ENCODE measurements at regions not wholly inside any gene's neighbourhood (a gene's known extent, or its start where the extent isn't known, plus 50 kb on each side); places are given as distances from the start of the nearest gene placed in this dataset.

- Mint-ChIP-seq H3K4me1 (no peaks in the 10 kb centered on the region), H3K4me3 (no peak overlapping the region), H3K27me3 (no peaks in the 10 kb centered on the region), H3K27ac (no peak overlapping the region), H3K36me3 (ENCODE audit: low read depth) (no peaks in the 10 kb centered on the region)
- no peak for DNase-seq
- no peak for ATAC-seq
- H3K9me3 ChIP-seq (ENCODE audit: control insufficient read depth, low read length, poor library complexity, severe bottlenecking) = peaks cover 2% of the 10 kb centered on the region
Observed at GRCh38 chr3:76199382-76199781, 414.0 kb upstream of the ZNF717 start.

DNA sequence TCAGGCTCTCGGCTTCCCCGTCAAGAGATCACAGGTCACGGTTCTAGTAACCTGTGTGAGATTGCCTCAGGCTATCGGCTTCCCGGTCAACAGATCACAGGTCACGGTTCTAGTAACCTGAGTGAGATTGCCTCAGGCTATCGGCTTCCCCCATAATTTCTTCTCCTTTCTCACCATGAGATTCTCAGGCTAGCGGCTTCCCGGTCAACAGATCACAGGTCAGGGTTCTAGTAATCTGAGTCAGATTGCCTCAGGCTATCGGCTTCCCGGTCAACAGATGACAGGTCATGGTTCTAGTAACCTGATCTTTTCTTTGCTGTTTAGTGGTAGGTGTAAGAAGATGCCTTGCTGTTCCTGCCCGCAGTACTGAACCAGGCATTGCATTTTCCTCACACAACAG lies 418.2 kb upstream of the ZNF717 start:
- DNase-seq (no peak), ATAC-seq (no peak)
- H3K4me1 Mint-ChIP-seq = no peaks in the 10 kb centered on the region
- H3K27me3 Mint-ChIP-seq = no peaks in the 10 kb centered on the region
- no peak overlapping the region for H3K4me3 Mint-ChIP-seq
- peaks cover 6% of the 10 kb centered on the region for H3K9me3 ChIP-seq (ENCODE audit: control insufficient read depth, low read length, poor library complexity, severe bottlenecking)
- H3K27ac Mint-ChIP-seq = no peak overlapping the region
- H3K36me3 Mint-ChIP-seq (ENCODE audit: low read depth) = no peaks in the 10 kb centered on the region

DNA sequence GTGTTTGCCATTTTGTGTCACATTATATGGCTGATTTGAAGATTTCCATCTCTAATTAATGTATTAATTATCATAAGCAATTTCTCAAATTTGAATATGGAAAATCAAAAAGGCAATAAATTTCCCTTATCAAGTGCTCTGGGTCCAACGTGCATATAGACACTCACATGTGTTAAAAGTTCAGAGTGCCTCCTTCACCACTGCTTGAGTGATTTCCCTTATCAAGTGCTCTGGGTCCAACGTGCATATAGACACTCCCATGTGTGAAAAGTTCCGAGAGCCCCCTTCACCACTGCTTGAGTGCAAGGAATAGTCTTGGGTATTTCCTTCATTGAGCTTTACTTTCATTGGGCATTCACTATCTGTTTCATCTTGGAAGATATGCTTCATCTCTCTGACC lies 421.0 kb upstream of the ZNF717 start:
- Mint-ChIP-seq H3K4me3 (no peak overlapping the region), H3K27ac (no peak overlapping the region), H3K27me3 (no peaks in the 10 kb centered on the region), H3K4me1 (no peaks in the 10 kb centered on the region), H3K36me3 (ENCODE audit: low read depth) (no peaks in the 10 kb centered on the region)
- DNase-seq (no peak), ATAC-seq (no peak)
- peaks cover 4% of the 10 kb centered on the region for H3K9me3 ChIP-seq (ENCODE audit: control insufficient read depth, low read length, poor library complexity, severe bottlenecking)

DNA sequence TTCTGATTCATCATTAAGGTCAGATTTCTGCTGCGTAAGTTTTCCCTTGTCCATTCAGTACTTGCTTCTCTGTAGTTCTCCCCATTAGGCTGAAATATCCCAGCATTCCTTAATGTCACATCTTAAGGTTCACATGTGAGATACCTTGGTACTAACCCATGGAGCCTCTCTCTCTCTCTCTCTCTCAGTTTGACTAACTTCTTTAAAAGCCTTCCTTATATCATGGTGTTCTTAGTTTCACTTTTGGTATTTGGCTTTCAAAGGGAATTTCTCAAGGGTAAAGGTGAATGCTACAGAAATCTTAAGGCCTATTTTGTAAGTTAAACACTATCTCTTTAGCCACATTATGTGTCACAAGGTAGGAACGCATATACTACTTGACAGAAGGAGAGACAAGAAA lies 427.3 kb upstream of the ZNF717 start:
- ATAC-seq (no peak), DNase-seq (no peak)
- no peaks in the 10 kb centered on the region for H3K27me3 Mint-ChIP-seq
- H3K4me3 Mint-ChIP-seq = no peak overlapping the region
- no peaks in the 10 kb centered on the region for H3K4me1 Mint-ChIP-seq
- H3K9me3 ChIP-seq (ENCODE audit: control insufficient read depth, low read length, poor library complexity, severe bottlenecking) = no peaks in the 10 kb centered on the region
- no peaks in the 10 kb centered on the region for H3K36me3 Mint-ChIP-seq (ENCODE audit: low read depth)
- H3K27ac Mint-ChIP-seq = no peak overlapping the region

- H3K4me3 Mint-ChIP-seq = no peak overlapping the region
- no peak overlapping the region for H3K27ac Mint-ChIP-seq
- ATAC-seq (no peak), DNase-seq (no peak)
- peaks cover 2% of the 10 kb centered on the region for H3K9me3 ChIP-seq (ENCODE audit: control insufficient read depth, low read length, poor library complexity, severe bottlenecking)
- H3K27me3 Mint-ChIP-seq = no peaks in the 10 kb centered on the region
- no peaks in the 10 kb centered on the region for H3K36me3 Mint-ChIP-seq (ENCODE audit: low read depth)
- no peaks in the 10 kb centered on the region for H3K4me1 Mint-ChIP-seq
Observed at GRCh38 chr3:76222201-76222600, 436.9 kb upstream of the ZNF717 start.

GRCh38 chr3:76231258-76231657 lies 445.9 kb upstream of the ZNF717 start:
- ATAC-seq (no peak), DNase-seq (no peak)
- H3K4me3 Mint-ChIP-seq = no peak overlapping the region
- H3K27me3 Mint-ChIP-seq = no peaks in the 10 kb centered on the region
- H3K9me3 ChIP-seq (ENCODE audit: control insufficient read depth, low read length, poor library complexity, severe bottlenecking) = peaks cover 2% of the 10 kb centered on the region
- no peaks in the 10 kb centered on the region for H3K36me3 Mint-ChIP-seq (ENCODE audit: low read depth)
- no peak overlapping the region for H3K27ac Mint-ChIP-seq
- H3K4me1 Mint-ChIP-seq = no peaks in the 10 kb centered on the region

DNA sequence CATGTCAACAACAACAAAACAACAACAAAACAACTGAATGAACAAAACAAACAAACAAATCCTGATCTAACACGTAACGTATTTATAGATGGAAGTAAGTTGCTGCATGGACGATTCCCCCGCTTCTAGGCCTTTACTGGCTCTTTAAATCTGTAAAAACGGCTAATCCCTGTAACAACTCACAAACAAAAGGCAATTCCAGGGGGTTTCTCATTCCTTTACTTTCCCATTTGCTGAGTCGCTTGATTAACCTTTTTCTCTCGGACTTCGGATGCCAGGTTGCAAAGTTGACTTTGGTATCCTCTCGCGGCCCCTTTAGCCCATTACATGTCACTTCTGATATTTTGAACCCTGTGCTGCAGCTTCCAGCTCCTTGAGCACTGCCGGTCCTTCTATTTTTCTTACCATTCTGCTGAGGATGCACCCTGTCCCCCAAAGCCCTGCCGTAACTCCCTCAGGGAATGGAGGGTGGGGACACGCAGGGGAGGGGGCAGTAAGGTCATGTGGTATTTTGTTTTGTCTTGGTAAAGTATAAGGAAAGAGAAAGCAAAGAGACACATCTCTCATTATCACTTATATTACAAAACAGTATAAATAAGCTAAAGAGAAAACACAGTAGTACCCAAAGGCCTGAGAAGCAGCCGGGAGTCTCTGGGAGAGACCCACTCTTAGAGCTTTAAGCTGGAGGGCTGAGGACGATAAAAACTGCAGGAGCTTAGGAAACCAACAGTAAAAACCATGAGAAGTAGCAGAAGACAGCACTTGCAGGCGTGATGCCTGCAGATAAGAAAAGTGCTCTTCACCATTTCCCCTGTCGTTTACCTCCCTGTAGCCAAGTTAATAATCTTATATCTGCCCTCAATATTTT lies 457.8 kb upstream of the ZNF717 start:
- no peaks in the 10 kb centered on the region for H3K9me3 ChIP-seq (ENCODE audit: control insufficient read depth, low read length, poor library complexity, severe bottlenecking)
- H3K36me3 Mint-ChIP-seq (ENCODE audit: low read depth) = no peaks in the 10 kb centered on the region
- no peak for ATAC-seq
- H3K27ac Mint-ChIP-seq = no peak overlapping the region
- H3K27me3 Mint-ChIP-seq = no peaks in the 10 kb centered on the region
- no peak overlapping the region for H3K4me3 Mint-ChIP-seq
- H3K4me1 Mint-ChIP-seq = no peaks in the 10 kb centered on the region
- no peak for DNase-seq

- no peak for DNase-seq
- H3K4me3 Mint-ChIP-seq = no peak overlapping the region
- ATAC-seq = no peak
- no peaks in the 10 kb centered on the region for H3K27me3 Mint-ChIP-seq
- H3K9me3 ChIP-seq (ENCODE audit: control insufficient read depth, low read length, poor library complexity, severe bottlenecking) = no peaks in the 10 kb centered on the region
- H3K27ac Mint-ChIP-seq = no peak overlapping the region
- H3K36me3 Mint-ChIP-seq (ENCODE audit: low read depth) = no peaks in the 10 kb centered on the region
- no peaks in the 10 kb centered on the region for H3K4me1 Mint-ChIP-seq
Observed at GRCh38 chr3:76245073-76245472, 459.7 kb upstream of the ZNF717 start.

DNA sequence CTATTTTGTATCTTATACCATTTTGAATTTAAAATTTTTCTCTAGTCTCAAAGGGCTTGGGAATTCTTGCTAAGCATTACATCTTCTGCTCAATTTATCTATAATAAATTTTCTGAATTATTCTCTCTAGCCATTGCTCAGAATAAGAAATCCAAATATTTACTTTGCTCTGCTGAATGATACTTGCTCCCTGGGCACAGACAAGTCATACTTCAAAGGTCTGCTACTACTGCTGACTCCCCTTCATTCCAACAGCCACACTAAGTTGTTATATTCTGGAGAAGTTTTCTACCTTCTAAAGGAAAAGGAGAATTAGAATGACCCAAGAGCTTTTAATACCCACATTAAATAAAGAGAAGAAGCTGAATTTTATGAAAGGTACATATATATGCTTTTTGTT lies 460.3 kb upstream of the ZNF717 start:
- Mint-ChIP-seq H3K27ac (no peak overlapping the region), H3K4me3 (no peak overlapping the region), H3K36me3 (ENCODE audit: low read depth) (no peaks in the 10 kb centered on the region), H3K27me3 (no peaks in the 10 kb centered on the region), H3K4me1 (no peaks in the 10 kb centered on the region)
- no peak for DNase-seq
- no peaks in the 10 kb centered on the region for H3K9me3 ChIP-seq (ENCODE audit: control insufficient read depth, low read length, poor library complexity, severe bottlenecking)
- ATAC-seq = no peak

GRCh38 chr3:76264496-76264895 lies 479.1 kb upstream of the ZNF717 start:
- no peak overlapping the region for H3K4me3 Mint-ChIP-seq
- DNase-seq = no peak
- no peaks in the 10 kb centered on the region for H3K36me3 Mint-ChIP-seq (ENCODE audit: low read depth)

GRCh38 chr3:76264911-76265310 lies 479.6 kb upstream of the ZNF717 start:
- Mint-ChIP-seq H3K36me3 (ENCODE audit: low read depth) (no peaks in the 10 kb centered on the region), H3K4me3 (no peak overlapping the region), H3K4me1 (no peaks in the 10 kb centered on the region), H3K27me3 (no peaks in the 10 kb centered on the region), H3K27ac (no peak overlapping the region)
- DNase-seq = no peak
- ATAC-seq = no peak
- H3K9me3 ChIP-seq (ENCODE audit: control insufficient read depth, low read length, poor library complexity, severe bottlenecking) = no peaks in the 10 kb centered on the region

More at GRCh38 chr3:76264496-76264895, 479.1 kb upstream of the ZNF717 start:
- ATAC-seq = no peak
- H3K9me3 ChIP-seq (ENCODE audit: control insufficient read depth, low read length, poor library complexity, severe bottlenecking) = no peaks in the 10 kb centered on the region
- H3K27me3 Mint-ChIP-seq = no peaks in the 10 kb centered on the region
- no peak overlapping the region for H3K27ac Mint-ChIP-seq
- no peaks in the 10 kb centered on the region for H3K4me1 Mint-ChIP-seq

DNA sequence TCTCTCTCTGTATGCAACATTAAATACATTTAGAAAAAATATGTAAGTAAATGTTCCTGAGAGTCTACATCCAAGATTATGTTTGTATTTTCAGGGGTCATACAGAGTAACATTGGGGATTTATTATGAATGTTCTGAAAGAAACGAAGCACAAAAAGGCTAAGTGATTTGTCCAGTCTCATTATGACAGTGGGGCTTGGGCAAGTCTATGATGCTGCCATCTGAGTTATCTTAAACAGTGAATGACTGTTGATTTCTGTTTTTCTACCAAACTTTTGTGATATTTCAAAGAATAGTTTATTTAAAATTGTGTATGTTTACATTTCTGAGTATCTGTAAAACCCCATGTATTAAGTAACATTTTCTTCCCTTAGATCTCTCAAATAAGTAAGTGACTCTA lies 481.2 kb upstream of the ZNF717 start:
- no peak for ATAC-seq
- Mint-ChIP-seq H3K4me3 (no peak overlapping the region), H3K27ac (no peak overlapping the region), H3K4me1 (no peaks in the 10 kb centered on the region), H3K36me3 (ENCODE audit: low read depth) (no peaks in the 10 kb centered on the region), H3K27me3 (no peaks in the 10 kb centered on the region)
- H3K9me3 ChIP-seq (ENCODE audit: control insufficient read depth, low read length, poor library complexity, severe bottlenecking) = no peaks in the 10 kb centered on the region
- no peak for DNase-seq

DNA sequence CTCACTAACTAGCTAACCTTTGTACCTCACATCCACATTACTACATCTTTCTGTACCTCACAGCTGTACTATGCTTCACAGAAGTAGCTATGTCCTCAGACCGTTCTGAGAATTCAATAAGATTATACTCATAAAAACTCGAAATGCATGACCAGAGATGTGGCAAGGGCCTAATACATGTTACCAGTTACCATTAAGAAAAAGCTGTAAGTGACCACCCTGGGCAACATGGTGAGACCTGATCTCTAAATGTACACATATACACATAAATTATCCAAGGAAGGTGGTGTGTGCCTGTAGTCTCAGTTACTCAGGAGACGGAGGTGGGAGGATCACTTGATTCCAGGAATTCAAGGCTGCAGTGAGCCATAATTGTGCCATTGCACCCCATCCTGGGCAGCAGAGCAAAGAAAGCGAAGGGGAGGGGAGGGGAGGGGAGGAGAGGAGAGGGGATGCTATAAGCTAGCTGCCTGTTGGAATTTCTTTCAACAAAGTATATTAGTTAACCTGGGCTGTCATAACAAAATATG lies 482.6 kb upstream of the ZNF717 start:
- no peak overlapping the region for H3K27ac Mint-ChIP-seq
- H3K4me3 Mint-ChIP-seq = no peak overlapping the region
- no peaks in the 10 kb centered on the region for H3K9me3 ChIP-seq (ENCODE audit: control insufficient read depth, low read length, poor library complexity, severe bottlenecking)
- no peaks in the 10 kb centered on the region for H3K36me3 Mint-ChIP-seq (ENCODE audit: low read depth)
- ATAC-seq (no peak), DNase-seq (no peak)
- H3K27me3 Mint-ChIP-seq = no peaks in the 10 kb centered on the region
- H3K4me1 Mint-ChIP-seq = no peaks in the 10 kb centered on the region

GRCh38 chr3:76293856-76294255 lies 508.5 kb upstream of the ZNF717 start:
- no peak for ATAC-seq
- no peaks in the 10 kb centered on the region for H3K9me3 ChIP-seq (ENCODE audit: control insufficient read depth, low read length, poor library complexity, severe bottlenecking)
- no peak overlapping the region for H3K4me3 Mint-ChIP-seq
- no peaks in the 10 kb centered on the region for H3K36me3 Mint-ChIP-seq (ENCODE audit: low read depth)
- H3K4me1 Mint-ChIP-seq = no peaks in the 10 kb centered on the region
- no peak for DNase-seq
- no peaks in the 10 kb centered on the region for H3K27me3 Mint-ChIP-seq
- H3K27ac Mint-ChIP-seq = no peak overlapping the region
